Stimulated activated CD8-positive, alpha-beta memory T cell treated with anti-CD3 and anti-CD28 coated beads, Interleukin-4, amount 100 ng/mL, for 24 hours (primary cell): ENCODE measurements at regions not wholly inside any gene's neighbourhood (a gene's known extent, or its start where the extent isn't known, plus 50 kb on each side); places are given as distances from the start of the nearest gene placed in this dataset.

Source experiments
- DNase-seq: peaks from one replicate; pipeline ENCODE4 v3.0.0-alpha.2; 2020; ENCODE audit warnings: low read depth

GRCh38 chr2:8627019-8627691, 54.7 kb upstream of the ID2 start:
- DNase-seq, result no peak

GRCh38 chr2:8627692-8628085, 54.2 kb upstream of the ID2 start:
- DNase-seq, result no peak

DNA sequence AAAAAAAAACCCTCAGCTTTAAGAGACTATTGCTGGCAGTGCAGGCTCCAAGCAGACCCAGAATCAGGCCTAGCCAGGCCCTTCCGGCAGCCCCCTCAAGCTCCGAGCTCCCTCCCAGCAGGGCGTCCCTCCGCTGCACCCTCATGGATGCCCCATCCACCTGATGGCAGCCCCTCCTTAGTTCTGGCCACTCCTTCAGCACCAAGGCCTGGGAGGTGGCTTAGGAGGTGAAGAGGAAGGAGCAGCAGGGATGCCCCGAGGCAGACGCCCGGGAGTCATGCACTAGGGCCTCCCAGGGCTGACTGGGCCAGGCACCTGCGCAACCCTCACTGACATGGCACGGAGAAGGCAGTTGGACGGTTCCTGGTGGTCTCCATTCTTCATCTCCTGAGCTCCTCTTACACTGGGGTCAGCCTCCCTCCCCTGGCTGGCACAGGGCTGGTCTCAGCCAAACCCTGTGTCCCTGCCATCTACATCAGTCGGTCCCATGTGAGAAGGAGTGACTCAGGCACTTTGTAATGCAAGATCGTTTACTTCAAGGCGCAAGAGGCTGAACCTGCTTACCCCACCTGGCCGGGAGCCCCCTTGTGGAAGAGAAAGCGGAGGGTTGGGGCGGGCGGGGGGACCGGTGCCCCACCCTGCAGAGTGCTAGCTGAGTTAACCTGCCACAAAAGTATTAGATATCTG, 53.5 kb upstream of the ID2 start:
- no peak for DNase-seq

GRCh38 chr2:8628866-8629209, 53.0 kb upstream of the ID2 start:
- no peak for DNase-seq

- no peak for DNase-seq
These were observed 52.5 kb upstream of the ID2 start for GRCh38 chr2:8629402-8629801.

DNA sequence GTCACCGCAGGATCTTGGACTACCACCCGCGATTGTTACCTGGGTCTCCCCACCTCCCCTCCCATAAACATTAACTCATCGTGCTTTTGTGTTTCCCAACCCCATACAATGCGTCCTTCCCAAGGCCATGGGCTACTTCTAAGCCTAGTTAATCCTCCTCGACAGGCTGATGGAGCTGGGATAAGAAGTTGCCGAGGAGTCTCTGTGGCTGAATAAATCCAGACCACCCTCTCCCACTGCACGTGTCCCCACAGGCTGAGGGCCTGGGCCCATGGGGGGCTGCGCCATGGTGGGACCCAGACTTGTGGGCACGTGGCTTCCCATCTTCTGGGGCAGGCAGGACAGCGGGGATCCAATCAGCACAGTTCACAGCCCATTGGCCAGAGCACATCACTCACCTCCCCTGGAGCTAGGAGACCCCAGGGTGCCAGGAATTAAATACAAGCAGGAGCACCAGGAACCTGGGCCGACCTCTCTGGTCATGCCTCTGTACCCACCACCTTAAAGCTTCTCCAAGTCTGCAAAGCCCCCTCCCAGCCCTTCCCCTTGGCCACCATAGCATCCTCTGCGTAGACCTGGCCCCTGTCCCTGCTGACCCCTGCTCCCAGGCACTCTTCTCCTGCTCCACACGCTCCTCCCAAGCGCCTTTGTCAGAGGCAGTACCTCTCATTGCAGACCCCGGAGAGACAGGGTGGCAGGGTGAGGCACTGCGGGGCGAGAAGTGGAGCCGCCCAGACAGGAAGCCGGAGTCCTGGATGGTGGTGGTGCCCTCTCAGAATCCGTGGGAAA, 51.0 kb upstream of the ID2 start:
- DNase-seq, result no peak

- DNase-seq, result no peak
These were observed 50.3 kb upstream of the ID2 start for GRCh38 chr2:8631465-8632005.
